ENCODE measurements at regions not wholly inside any gene's neighbourhood (a gene's known extent, or its start where the extent isn't known, plus 50 kb on each side); places are given as distances from the start of the nearest gene placed in this dataset.

DNA sequence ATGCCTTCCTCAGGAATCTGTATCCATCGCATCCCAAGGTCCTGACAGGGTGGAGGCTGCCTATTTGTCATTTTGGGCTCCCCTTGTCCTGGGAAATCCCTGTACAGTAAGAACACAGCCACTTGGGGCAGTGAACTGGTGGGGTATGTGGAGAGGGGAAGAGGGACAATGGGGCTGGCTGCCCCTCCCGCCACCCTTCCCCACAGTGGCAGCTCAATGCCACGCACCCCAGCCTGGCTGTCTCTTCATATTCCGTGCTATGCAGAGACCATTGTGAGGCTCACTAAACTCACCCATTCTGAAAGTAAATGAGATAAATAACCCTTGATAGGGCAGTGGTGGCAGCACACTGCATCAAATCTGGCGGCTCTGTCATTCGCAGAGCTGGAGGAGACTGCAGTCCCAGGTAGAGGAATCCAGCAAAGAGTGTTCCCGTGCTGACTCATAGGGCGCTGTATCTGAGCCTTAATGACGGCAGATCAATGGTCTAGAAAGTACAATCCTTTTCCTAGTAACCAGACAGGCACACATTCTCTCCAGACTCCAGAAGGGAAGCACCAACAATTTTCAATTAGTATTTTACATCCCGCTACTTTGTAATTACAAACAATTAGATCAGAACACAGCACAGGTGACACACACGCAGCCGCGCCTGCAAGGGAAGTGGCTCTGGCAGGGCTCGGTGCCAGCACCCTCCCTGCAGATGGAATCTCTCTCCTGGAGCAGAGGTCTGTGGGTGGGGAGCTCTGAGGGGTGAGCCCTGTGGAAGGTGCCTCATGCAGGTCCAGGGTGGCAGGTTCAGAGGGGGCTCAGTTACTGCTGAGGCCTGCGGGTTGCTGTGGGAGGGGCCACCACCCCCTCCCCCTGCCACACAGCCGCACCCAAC is 167.9 kb upstream of the B3GAT1 start:
- TF ChIP-seq CTCF (IDR thresholded peaks at IDR 0.05; ENCODE audit: insufficient read depth, low read depth, low read length): no peak
- no peak overlapping the region for H3K4me3 ChIP-seq (ENCODE audit: low read depth, low read length)
- H3K27me3 ChIP-seq (ENCODE audit: control insufficient read depth, insufficient read depth, low read length): no peaks in the 10 kb centered on the region
- CTCF ChIA-PET: no interaction called here
- POLR2A ChIA-PET: no interaction called here
- DNase-seq (ENCODE audit: low read depth): no peak
- H3K36me3 ChIP-seq (ENCODE audit: control insufficient read depth, insufficient read depth, low read length): no peaks in the 10 kb centered on the region

GRCh38 chr11:134578807-134579723 is 167.0 kb upstream of the B3GAT1 start:
- Histone ChIP-seq H3K36me3 (ENCODE audit: control insufficient read depth, insufficient read depth, low read length) (no peaks in the 10 kb centered on the region), H3K4me3 (ENCODE audit: low read depth, low read length) (no peak overlapping the region), H3K27me3 (ENCODE audit: control insufficient read depth, insufficient read depth, low read length) (no peaks in the 10 kb centered on the region)
- DNase-seq (ENCODE audit: low read depth): no peak
- CTCF ChIA-PET: no interaction called here
- POLR2A ChIA-PET: no interaction called here
- TF ChIP-seq CTCF (IDR thresholded peaks at IDR 0.05; ENCODE audit: insufficient read depth, low read depth, low read length): no peak

GRCh38 chr11:134577751-134578395 is 165.8 kb upstream of the B3GAT1 start:
- H3K27me3 ChIP-seq (ENCODE audit: control insufficient read depth, insufficient read depth, low read length): no peaks in the 10 kb centered on the region
- ChIA-PET CTCF (interaction anchor here (0.7 kb wide), 1 partner anchor 149 kb away, joined by 3 read pairs; no protein-coding TSS in a partner anchor), POLR2A (no interaction called here)
- no peaks in the 10 kb centered on the region for H3K36me3 ChIP-seq (ENCODE audit: control insufficient read depth, insufficient read depth, low read length)
- TF ChIP-seq CTCF (IDR thresholded peaks at IDR 0.05; ENCODE audit: insufficient read depth, low read depth, low read length): no peak
- no peak overlapping the region for H3K4me3 ChIP-seq (ENCODE audit: low read depth, low read length)
- no peak for DNase-seq (ENCODE audit: low read depth)

DNA sequence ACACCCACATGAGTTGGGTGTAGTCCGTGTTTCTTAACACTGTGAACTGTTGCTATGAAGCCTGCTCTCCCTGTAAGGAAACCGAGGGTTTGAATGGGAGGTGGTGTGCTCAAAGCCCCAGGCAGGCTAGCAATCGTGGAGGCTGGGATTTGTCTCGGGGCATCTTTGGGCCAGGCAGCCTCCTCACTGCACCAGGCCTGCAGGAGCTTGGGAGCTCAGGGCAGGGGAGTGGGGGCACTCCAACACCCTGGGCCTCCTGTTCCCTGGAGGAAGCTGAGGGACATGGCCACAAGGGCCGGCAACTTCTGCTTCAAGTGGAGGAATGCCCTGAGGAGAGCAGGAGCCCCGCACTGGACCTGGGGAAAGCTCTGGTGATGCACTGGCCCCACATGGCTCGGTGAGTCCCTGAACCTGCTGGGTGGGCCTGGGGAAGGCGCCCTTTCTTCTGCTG is 164.7 kb upstream of the B3GAT1 start:
- POLR2A ChIA-PET: no interaction called here
- no peaks in the 10 kb centered on the region for H3K36me3 ChIP-seq (ENCODE audit: control insufficient read depth, insufficient read depth, low read length)
- DNase-seq (ENCODE audit: low read depth): no peak
- CTCF ChIA-PET: no interaction called here
- TF ChIP-seq CTCF (IDR thresholded peaks at IDR 0.05; ENCODE audit: insufficient read depth, low read depth, low read length): no peak
- H3K4me3 ChIP-seq (ENCODE audit: low read depth, low read length): no peak overlapping the region
- H3K27me3 ChIP-seq (ENCODE audit: control insufficient read depth, insufficient read depth, low read length): no peaks in the 10 kb centered on the region

- ChIA-PET POLR2A (no interaction called here), CTCF (no interaction called here)
- Histone ChIP-seq H3K27me3 (ENCODE audit: control insufficient read depth, insufficient read depth, low read length) (no peaks in the 10 kb centered on the region), H3K4me3 (ENCODE audit: low read depth, low read length) (no peak overlapping the region), H3K36me3 (ENCODE audit: control insufficient read depth, insufficient read depth, low read length) (no peaks in the 10 kb centered on the region)
- DNase-seq (ENCODE audit: low read depth): no peak
- no peak for TF ChIP-seq CTCF (IDR thresholded peaks at IDR 0.05; ENCODE audit: insufficient read depth, low read depth, low read length)
Observed at GRCh38 chr11:134576286-134576685, 164.2 kb upstream of the B3GAT1 start.

All from BJ (cell line).